Ovary (tissue), 3 donors: ENCODE measurements at regions not wholly inside any gene's neighbourhood (a gene's known extent, or its start where the extent isn't known, plus 50 kb on each side); places are given as distances from the start of the nearest gene placed in this dataset.

Source experiments
- POLR2A ChIP-seq: fragments of 450-650 bp; IDR thresholded peaks from one replicate; pipeline ENCODE4 v1.6.1; 2017; ENCODE audit warnings: antibody characterized with exemption, mild to moderate bottlenecking, moderate library complexity
- TF ChIP-seq, protein P1 (sequence below), 3 donors: fragments of 450-650 bp in 2 of 3; fragments of 200-600 bp in 1 of 3; IDR thresholded peaks; one replicate each; pipeline versions ENCODE4 v1.5.1 to v1.8.0; 2016 to 2022; ENCODE audit warnings: antibody characterized with exemption in 3 of 3, mild to moderate bottlenecking in 1 of 3
- donor health status: DM: no; HTN: no; CAD: no.

DNA sequence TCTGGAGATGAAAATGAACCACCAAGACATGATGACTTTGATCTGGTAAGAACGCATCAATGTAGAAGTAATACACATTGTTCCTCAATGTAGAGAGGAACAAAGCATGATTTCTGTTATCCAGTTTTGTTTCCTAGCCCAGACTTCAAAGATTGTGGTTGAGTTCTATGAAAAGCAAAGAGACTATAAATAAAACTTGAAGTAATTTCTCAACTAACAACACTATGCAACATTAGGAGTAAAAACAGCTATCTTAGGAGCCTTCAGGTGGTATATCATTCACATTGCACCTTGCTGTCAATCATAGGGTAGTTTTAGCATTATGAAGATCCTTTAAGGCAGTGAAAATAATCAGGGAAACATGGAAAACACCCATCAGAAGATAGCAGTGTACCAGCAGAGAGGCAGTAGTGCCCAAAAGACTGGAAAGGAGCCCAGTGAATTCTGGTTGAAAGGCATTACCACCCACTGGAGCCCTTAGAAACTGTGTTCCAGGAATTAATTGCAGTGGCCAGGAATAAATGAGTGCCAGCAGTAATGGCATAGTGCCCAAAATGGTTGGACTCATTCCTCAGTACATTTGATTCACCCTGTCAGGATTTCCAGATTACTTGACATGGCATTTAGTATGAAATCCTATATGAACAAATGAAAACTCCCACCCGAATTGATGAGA lies 300.7 kb upstream of the CXXC4 start:
- TF ChIP-seq POLR2A, result no peak
- TF ChIP-seq, protein P1, sequence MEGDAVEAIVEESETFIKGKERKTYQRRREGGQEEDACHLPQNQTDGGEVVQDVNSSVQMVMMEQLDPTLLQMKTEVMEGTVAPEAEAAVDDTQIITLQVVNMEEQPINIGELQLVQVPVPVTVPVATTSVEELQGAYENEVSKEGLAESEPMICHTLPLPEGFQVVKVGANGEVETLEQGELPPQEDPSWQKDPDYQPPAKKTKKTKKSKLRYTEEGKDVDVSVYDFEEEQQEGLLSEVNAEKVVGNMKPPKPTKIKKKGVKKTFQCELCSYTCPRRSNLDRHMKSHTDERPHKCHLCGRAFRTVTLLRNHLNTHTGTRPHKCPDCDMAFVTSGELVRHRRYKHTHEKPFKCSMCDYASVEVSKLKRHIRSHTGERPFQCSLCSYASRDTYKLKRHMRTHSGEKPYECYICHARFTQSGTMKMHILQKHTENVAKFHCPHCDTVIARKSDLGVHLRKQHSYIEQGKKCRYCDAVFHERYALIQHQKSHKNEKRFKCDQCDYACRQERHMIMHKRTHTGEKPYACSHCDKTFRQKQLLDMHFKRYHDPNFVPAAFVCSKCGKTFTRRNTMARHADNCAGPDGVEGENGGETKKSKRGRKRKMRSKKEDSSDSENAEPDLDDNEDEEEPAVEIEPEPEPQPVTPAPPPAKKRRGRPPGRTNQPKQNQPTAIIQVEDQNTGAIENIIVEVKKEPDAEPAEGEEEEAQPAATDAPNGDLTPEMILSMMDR (IDR thresholded peaks at IDR 0.05), result no peak
